Prostate gland (tissue), 2 donors: ENCODE measurements at regions not wholly inside any gene's neighbourhood (a gene's known extent, or its start where the extent isn't known, plus 50 kb on each side); places are given as distances from the start of the nearest gene placed in this dataset.

Source experiments
- DNase-seq: peaks from one replicate; pipeline ENCODE4 v3.0.0-alpha.2; 2019; ENCODE audit warnings: low spot score
- H3K27ac ChIP-seq, 2 donors: fragments of 200-600 bp; sonication (generic); 2 replicates each; pipeline ENCODE4 v1.5.1; 2017 to 2019
- H3K27me3 ChIP-seq: fragments of 200-600 bp; sonication (generic); replicated peaks from 2 replicates; pipeline ENCODE4 v1.5.1; 2019; ENCODE audit not compliant: insufficient read depth
- H3K36me3 ChIP-seq, 2 donors: fragments of 200-600 bp; sonication (generic); 1 replicate in 1 of 2; 2 replicates in 1 of 2; pipeline versions ENCODE4 v1.5.1 to v1.8.1; 2017 to 2019
- H3K4me1 ChIP-seq: fragments of 200-600 bp; sonication (generic); replicated peaks from 2 replicates; pipeline ENCODE4 v1.5.1; 2019
- H3K4me3 ChIP-seq, 2 donors: fragments of 200-600 bp; sonication (generic); 2 replicates each; pipeline ENCODE4 v1.5.1; 2017 to 2019
- H3K9me3 ChIP-seq: fragments of 200-600 bp; sonication (generic); 2 replicates; pipeline ENCODE4 v1.5.1; 2017
- POLR2A ChIP-seq: fragments of 450-650 bp; IDR thresholded peaks from one replicate; pipeline ENCODE4 v1.6.1; 2016; ENCODE audit warnings: antibody characterized with exemption, mild to moderate bottlenecking
- POLR2AphosphoS5 ChIP-seq: sonication (generic); formaldehyde crosslinking; IDR thresholded peaks from one replicate; pipeline ENCODE4 v1.6.1; 2017; ENCODE audit warnings: antibody characterized with exemption
- whole genome bisulfite sequencing: methylation state at CpG from one replicate; pipeline ENCODE4 v1.1.5; 2018; 5-methylcytosine and 5-hydroxymethylcytosine counted together
- intact Hi-C: fragments of 100-400 bp; cut with DNase I; formaldehyde crosslinking; loops from one replicate; pipeline ENCODE4 v1.14.2; 2022
- TF ChIP-seq, protein P1 (sequence below), 4 experiments: fragments of 200-600 bp in 2 of 4; fragments of 450-650 bp in 2 of 4; sonication (generic) in 2 of 4; IDR thresholded peaks; 1 replicate in 3 of 4; 2 replicates in 1 of 4; pipeline ENCODE4 v1.5.1; 2016 to 2019; ENCODE audit warnings: antibody characterized with exemption in 4 of 4, mild to moderate bottlenecking in 2 of 4, moderate library complexity in 2 of 4

DNA sequence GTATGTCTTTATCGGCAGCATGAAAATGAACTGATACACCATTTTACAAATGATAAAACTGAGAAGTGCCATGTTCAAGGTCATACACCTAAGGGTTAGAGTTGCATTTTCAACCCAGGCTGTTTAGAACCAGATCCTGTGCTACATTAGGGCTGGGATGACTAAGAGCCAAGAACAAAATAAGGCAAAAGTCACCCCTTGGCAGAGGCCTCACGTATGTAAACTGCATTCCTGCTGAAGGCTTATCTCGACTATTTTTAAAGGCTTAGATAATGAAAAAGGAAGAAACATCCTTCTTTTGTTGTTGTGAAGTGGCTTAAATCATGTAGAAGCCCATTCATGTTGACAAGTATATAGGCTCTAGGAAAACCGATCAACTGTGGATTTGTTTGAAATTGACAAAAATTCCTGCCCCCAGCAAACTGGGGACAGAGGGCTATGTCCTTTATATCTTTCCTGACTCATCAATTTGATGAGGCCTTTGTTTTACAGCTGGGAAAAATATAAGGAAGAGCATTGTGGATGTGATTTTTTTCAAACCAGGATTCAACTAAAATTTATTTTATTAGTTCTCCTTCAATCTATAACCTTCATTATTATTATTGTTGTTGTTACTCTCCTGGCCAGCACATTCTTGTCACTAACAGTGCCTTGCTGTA lies 196.5 kb downstream of the SNX18 start:
- DNase-seq = no peak
- no peaks in the 10 kb centered on the region for H3K27me3 ChIP-seq
- 40% methylated on average over 4 of the region's 4 CpGs for WGBS
- no peak overlapping the region for H3K4me3 ChIP-seq
- intact Hi-C loops = no loop called here
- no peaks in the 10 kb centered on the region for H3K36me3 ChIP-seq
- TF ChIP-seq POLR2A = no peak
- TF ChIP-seq, protein P1, sequence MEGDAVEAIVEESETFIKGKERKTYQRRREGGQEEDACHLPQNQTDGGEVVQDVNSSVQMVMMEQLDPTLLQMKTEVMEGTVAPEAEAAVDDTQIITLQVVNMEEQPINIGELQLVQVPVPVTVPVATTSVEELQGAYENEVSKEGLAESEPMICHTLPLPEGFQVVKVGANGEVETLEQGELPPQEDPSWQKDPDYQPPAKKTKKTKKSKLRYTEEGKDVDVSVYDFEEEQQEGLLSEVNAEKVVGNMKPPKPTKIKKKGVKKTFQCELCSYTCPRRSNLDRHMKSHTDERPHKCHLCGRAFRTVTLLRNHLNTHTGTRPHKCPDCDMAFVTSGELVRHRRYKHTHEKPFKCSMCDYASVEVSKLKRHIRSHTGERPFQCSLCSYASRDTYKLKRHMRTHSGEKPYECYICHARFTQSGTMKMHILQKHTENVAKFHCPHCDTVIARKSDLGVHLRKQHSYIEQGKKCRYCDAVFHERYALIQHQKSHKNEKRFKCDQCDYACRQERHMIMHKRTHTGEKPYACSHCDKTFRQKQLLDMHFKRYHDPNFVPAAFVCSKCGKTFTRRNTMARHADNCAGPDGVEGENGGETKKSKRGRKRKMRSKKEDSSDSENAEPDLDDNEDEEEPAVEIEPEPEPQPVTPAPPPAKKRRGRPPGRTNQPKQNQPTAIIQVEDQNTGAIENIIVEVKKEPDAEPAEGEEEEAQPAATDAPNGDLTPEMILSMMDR (IDR thresholded peaks at IDR 0.05) = no peak
- TF ChIP-seq POLR2AphosphoS5 = no peak
- H3K9me3 ChIP-seq = no peaks in the 10 kb centered on the region
- H3K27ac ChIP-seq = no peak overlapping the region
- H3K4me1 ChIP-seq = no peaks in the 10 kb centered on the region

DNA sequence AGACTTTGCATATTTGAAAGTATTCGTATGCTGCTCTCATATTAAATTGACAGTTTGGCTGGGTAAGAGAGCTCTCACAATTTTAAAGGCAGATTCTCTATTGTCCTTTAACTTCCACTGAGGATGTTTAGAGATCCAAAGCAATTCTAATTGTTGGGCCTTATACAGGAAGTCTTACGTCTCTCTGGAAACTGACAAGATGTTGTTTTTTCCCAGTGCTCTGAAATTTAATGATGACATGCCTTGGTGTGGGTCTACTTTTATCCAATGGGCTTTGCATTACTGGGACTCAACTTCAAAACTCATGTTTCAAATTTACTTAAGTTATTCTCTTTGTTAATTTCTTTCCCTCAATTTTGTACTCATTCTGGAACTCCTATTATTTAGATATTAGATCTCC lies 191.5 kb downstream of the SNX18 start:
- intact Hi-C loops = no loop called here
- Histone ChIP-seq H3K27me3 (no peaks in the 10 kb centered on the region), H3K36me3 (no peaks in the 10 kb centered on the region), H3K9me3 (no peaks in the 10 kb centered on the region), H3K4me1 (no peaks in the 10 kb centered on the region), H3K27ac (no peak overlapping the region), H3K4me3 (no peak overlapping the region)
- DNase-seq = no peak
- 71% methylated on average over 2 of the region's 2 CpGs for WGBS
- TF ChIP-seq POLR2A (no peak), POLR2AphosphoS5 (no peak)
- TF ChIP-seq, protein P1 (IDR thresholded peaks at IDR 0.05) = no peak

DNA sequence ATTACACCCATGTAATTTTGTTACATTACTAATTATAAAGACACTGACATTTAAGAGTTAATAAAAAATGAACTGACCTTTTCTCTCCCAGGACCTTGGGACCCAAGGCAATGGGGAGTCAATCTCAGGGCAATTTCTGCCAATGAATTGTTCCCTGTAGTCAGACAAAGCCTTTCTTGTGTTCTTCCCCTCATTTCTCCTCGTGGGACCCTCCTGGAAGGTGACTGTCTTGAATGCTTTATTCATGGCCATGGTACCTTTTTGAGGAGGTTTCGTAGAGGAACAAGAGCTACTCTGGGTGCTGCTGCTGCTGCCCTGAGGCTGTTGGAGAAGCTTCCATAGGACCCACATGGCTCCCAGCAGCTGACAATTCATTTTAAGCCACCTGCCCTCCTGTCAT lies 190.3 kb downstream of the SNX18 start:
- Histone ChIP-seq H3K4me3 (no peak overlapping the region), H3K4me1 (no peaks in the 10 kb centered on the region), H3K36me3 (no peaks in the 10 kb centered on the region), H3K27ac (no peak overlapping the region), H3K9me3 (no peaks in the 10 kb centered on the region), H3K27me3 (no peaks in the 10 kb centered on the region)
- no peak for DNase-seq
- 59% methylated on average over 2 of the region's 2 CpGs for WGBS
- TF ChIP-seq POLR2AphosphoS5 = no peak
- TF ChIP-seq, protein P1 (IDR thresholded peaks at IDR 0.05) = no peak
- no peak for TF ChIP-seq POLR2A
- intact Hi-C loops = no loop called here

DNA sequence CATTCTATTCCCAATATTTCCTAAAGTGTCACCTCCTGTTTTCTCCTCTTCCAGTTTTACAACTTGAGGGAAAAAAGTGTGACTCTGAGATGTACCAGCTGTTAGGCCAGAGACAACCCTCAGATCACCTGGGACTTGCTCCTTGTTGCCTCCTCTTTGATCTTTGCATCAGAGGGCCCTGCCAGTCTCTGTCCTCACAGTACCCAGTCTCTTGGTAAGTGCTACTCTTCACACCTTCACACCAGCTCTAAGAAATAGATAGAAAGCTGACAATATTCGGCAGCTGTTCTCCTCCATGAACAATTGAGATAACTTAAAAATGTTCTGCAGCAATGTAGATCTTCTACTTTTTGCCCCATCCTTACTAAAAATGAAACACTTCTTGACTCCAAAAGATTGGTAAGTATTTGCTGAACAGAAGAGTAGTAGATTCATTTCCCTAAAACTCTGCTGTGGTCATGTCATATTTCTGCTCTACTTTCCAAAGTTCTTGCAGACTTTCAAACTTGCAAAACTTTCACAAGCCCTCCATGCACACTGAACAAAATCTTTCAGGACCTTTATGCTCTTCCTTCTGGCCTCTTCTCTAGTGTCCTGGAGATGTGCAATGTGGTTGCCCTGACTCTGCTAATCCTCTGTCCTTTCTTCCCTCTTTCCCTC lies 188.6 kb downstream of the SNX18 start:
- no peak overlapping the region for H3K27ac ChIP-seq
- no peaks in the 10 kb centered on the region for H3K4me1 ChIP-seq
- WGBS = 88% methylated on average over 1 of the region's 1 CpG
- no peaks in the 10 kb centered on the region for H3K27me3 ChIP-seq
- DNase-seq = no peak
- no peak overlapping the region for H3K4me3 ChIP-seq
- intact Hi-C loops = no loop called here
- no peaks in the 10 kb centered on the region for H3K9me3 ChIP-seq
- no peak for TF ChIP-seq POLR2A
- TF ChIP-seq POLR2AphosphoS5 = no peak
- TF ChIP-seq, protein P1 (IDR thresholded peaks at IDR 0.05) = no peak
- H3K36me3 ChIP-seq = no peaks in the 10 kb centered on the region

GRCh38 chr5:54704825-54705224 lies 187.3 kb downstream of the SNX18 start:
- H3K27me3 ChIP-seq = no peaks in the 10 kb centered on the region
- 92% methylated on average over 3 of the region's 3 CpGs for WGBS
- intact Hi-C loops = no loop called here
- DNase-seq = no peak
- no peaks in the 10 kb centered on the region for H3K36me3 ChIP-seq
- no peaks in the 10 kb centered on the region for H3K4me1 ChIP-seq
- H3K9me3 ChIP-seq = no peaks in the 10 kb centered on the region
- no peak overlapping the region for H3K27ac ChIP-seq
- H3K4me3 ChIP-seq = no peak overlapping the region
- TF ChIP-seq, protein P1 (IDR thresholded peaks at IDR 0.05) = no peak
- no peak for TF ChIP-seq POLR2AphosphoS5
- no peak for TF ChIP-seq POLR2A
